Transverse colon (tissue), 4 donors: ENCODE measurements at regions not wholly inside any gene's neighbourhood (a gene's known extent, or its start where the extent isn't known, plus 50 kb on each side); places are given as distances from the start of the nearest gene placed in this dataset.

ENCODE experiments used
- DNase-seq: peaks from one replicate; pipeline ENCODE4 v3.0.0-alpha.2; 2019
- H3K27ac ChIP-seq, 4 donors: fragments of 200-600 bp; sonication (generic); 2 replicates each; pipeline ENCODE4 v1.5.1; 2016 to 2018; ENCODE audit warnings: inconsistent platforms in 4 of 4
- H3K27me3 ChIP-seq: fragments of 200-600 bp; sonication (generic); 2 replicates; pipeline ENCODE4 v1.5.1; 2017; ENCODE audit warnings: inconsistent platforms
- H3K36me3 ChIP-seq, 4 donors: fragments of 200-600 bp; sonication (generic); 2 replicates each; pipeline ENCODE4 v1.5.1; 2017 to 2019; ENCODE audit warnings: inconsistent platforms in 4 of 4
- H3K4me1 ChIP-seq, 4 donors: fragments of 200-600 bp; sonication (generic); 2 replicates each; pipeline ENCODE4 v1.5.1; 2017 to 2020; ENCODE audit warnings: inconsistent platforms in 4 of 4
- H3K4me3 ChIP-seq, 4 donors: fragments of 200-600 bp; sonication (generic); 1 replicate in 1 of 4; 2 replicates in 3 of 4; pipeline versions ENCODE4 v1.5.1 to v1.6.1; 2017 to 2019; ENCODE audit warnings: inconsistent platforms in 4 of 4
- H3K9me3 ChIP-seq, 2 donors: fragments of 200-600 bp; sonication (generic); 2 replicates each; pipeline ENCODE4 v1.5.1; 2017 to 2019; ENCODE audit warnings: inconsistent platforms in 2 of 2
- CTCF ChIP-seq, 5 experiments: fragments of 200-600 bp in 3 of 5; fragments of 450-650 bp in 2 of 5; sonication (generic) in 3 of 5; IDR thresholded peaks; 1 replicate in 2 of 5; 2 replicates in 3 of 5; pipeline ENCODE4 v1.5.1; 2016 to 2017; ENCODE audit warnings: antibody characterized with exemption in 5 of 5, inconsistent platforms in 3 of 5, mild to moderate bottlenecking in 2 of 5, moderate library complexity in 1 of 5
- EP300 ChIP-seq: sonication (generic); formaldehyde crosslinking; IDR thresholded peaks from one replicate; pipeline ENCODE4 v1.6.1; 2017; ENCODE audit warnings: antibody characterized with exemption, low read depth
- POLR2A ChIP-seq: fragments of 450-650 bp; IDR thresholded peaks from one replicate; pipeline ENCODE4 v1.6.1; 2016; ENCODE audit warnings: antibody characterized with exemption, mild to moderate bottlenecking, moderate library complexity
- POLR2AphosphoS5 ChIP-seq, 3 donors: sonication (generic); formaldehyde crosslinking; IDR thresholded peaks; one replicate each; pipeline ENCODE4 v1.6.1; 2016; ENCODE audit warnings: antibody characterized with exemption in 3 of 3
- WGBS, 2 donors: methylation state at CpG; one replicate each; pipeline ENCODE4 v1.1.5; 2018; ENCODE audit warnings: low coverage in 1 of 2; 5-methylcytosine and 5-hydroxymethylcytosine counted together
- in situ Hi-C, 4 donors: fragments of 200-750 bp; cut with MboI; loops; one replicate each; pipeline versions ENCODE4 v1.15.0 to v1.15.1; 2017; ENCODE audit warnings: low sequenced_read_pairs in 3 of 4, low pct_ligation_motif_present in 1 of 4, low pct_unique_long_range_greater_than_20kb in 1 of 4
- intact Hi-C: fragments of 100-400 bp; cut with DNase I; formaldehyde crosslinking; loops from one replicate; pipeline ENCODE4 v1.15.1; 2023; ENCODE audit warnings: low total_unique reads

- 88% methylated on average over 3 of the region's 3 CpGs for WGBS, 2 donors
- intact Hi-C loops (no loop called here), in situ Hi-C loops (no loop called here)
- no peaks in the 10 kb centered on the region for H3K36me3 ChIP-seq
- H3K27ac ChIP-seq: no peak overlapping the region
- no peak for DNase-seq
- no peaks in the 10 kb centered on the region for H3K4me1 ChIP-seq
- no peak overlapping the region for H3K4me3 ChIP-seq
- TF ChIP-seq POLR2AphosphoS5 (IDR thresholded peaks at IDR 0.05): no peak
- no peak for TF ChIP-seq POLR2A
- TF ChIP-seq EP300: no peak
- no peak for TF ChIP-seq CTCF (IDR thresholded peaks at IDR 0.05)
- no peaks in the 10 kb centered on the region for H3K27me3 ChIP-seq
- no peaks in the 10 kb centered on the region for H3K9me3 ChIP-seq
Measured at GRCh38 chr4:137312257-137312656, 220.0 kb downstream of the PCDH18 start.

GRCh38 chr4:137310593-137311490 is 221.5 kb downstream of the PCDH18 start:
- Histone ChIP-seq H3K4me1 (no peaks in the 10 kb centered on the region), H3K27me3 (no peaks in the 10 kb centered on the region), H3K36me3 (no peaks in the 10 kb centered on the region), H3K27ac (peak overlapping the region in 2 of 4 donors; percentile 3 to 6), H3K4me3 (no peak overlapping the region), H3K9me3 (no peaks in the 10 kb centered on the region)
- DNase-seq: no peak
- in situ Hi-C loops: no loop called here
- 60 to 63% methylated on average over 1 to 3 of the region's 3 CpGs for WGBS, 2 donors
- no peak for TF ChIP-seq CTCF (IDR thresholded peaks at IDR 0.05)
- TF ChIP-seq EP300: no peak
- no peak for TF ChIP-seq POLR2AphosphoS5 (IDR thresholded peaks at IDR 0.05)
- TF ChIP-seq POLR2A: no peak
- intact Hi-C loops: no loop called here

- in situ Hi-C loops: no loop called here
- no peak for TF ChIP-seq POLR2AphosphoS5 (IDR thresholded peaks at IDR 0.05)
- TF ChIP-seq POLR2A: no peak
- no peak for TF ChIP-seq CTCF (IDR thresholded peaks at IDR 0.05)
- TF ChIP-seq EP300: no peak
- no peak overlapping the region for H3K4me3 ChIP-seq
- no peak for DNase-seq
- peak overlapping the region in 2 of 4 donors; percentile 6 to 7 for H3K27ac ChIP-seq
- no peaks in the 10 kb centered on the region for H3K36me3 ChIP-seq
- no peaks in the 10 kb centered on the region for H3K4me1 ChIP-seq
- intact Hi-C loops: no loop called here
- H3K27me3 ChIP-seq: no peaks in the 10 kb centered on the region
- H3K9me3 ChIP-seq: no peaks in the 10 kb centered on the region
Measured at GRCh38 chr4:137310166-137310565, 222.1 kb downstream of the PCDH18 start.

GRCh38 chr4:137309424-137309823 is 222.9 kb downstream of the PCDH18 start:
- TF ChIP-seq POLR2AphosphoS5 (IDR thresholded peaks at IDR 0.05) (no peak), POLR2A (no peak), EP300 (no peak), CTCF (IDR thresholded peaks at IDR 0.05) (no peak)
- H3K9me3 ChIP-seq: no peaks in the 10 kb centered on the region
- H3K27me3 ChIP-seq: no peaks in the 10 kb centered on the region
- WGBS, 2 donors: 90 to 100% methylated on average over 1 of the region's 1 CpG
- H3K36me3 ChIP-seq: no peaks in the 10 kb centered on the region
- DNase-seq: no peak
- in situ Hi-C loops: no loop called here
- no peaks in the 10 kb centered on the region for H3K4me1 ChIP-seq
- no peak overlapping the region for H3K4me3 ChIP-seq
- H3K27ac ChIP-seq: no peak overlapping the region
- intact Hi-C loops: no loop called here
